Right lobe of liver (tissue), 4 donors: ENCODE measurements at regions not wholly inside any gene's neighbourhood (a gene's known extent, or its start where the extent isn't known, plus 50 kb on each side); places are given as distances from the start of the nearest gene placed in this dataset.

ENCODE experiments used
- CTCF ChIP-seq, 4 donors: fragments of 200-600 bp in 3 of 4; fragments of 450-650 bp in 1 of 4; IDR thresholded peaks; one replicate each; pipeline versions ENCODE4 v1.5.1 to v1.8.0; 2016 to 2022; ENCODE audit warnings: antibody characterized with exemption in 4 of 4, mild to moderate bottlenecking in 2 of 4
- POLR2A ChIP-seq: fragments of 450-650 bp; IDR thresholded peaks from one replicate; pipeline ENCODE4 v1.6.1; 2017; ENCODE audit warnings: antibody characterized with exemption, mild to moderate bottlenecking
- donor health status: DM: no; HTN: no; CAD: no.
- donor health status: DM: no; HTN: no; CAD: no.
- donor health status: DM: no; HTN: yes; CAD: no.

- TF ChIP-seq CTCF (IDR thresholded peaks at IDR 0.05) = no peak
- TF ChIP-seq POLR2A = no peak
Measured at GRCh38 chr4:7128234-7128633, 60.4 kb upstream of the GRPEL1 start.
